Body of pancreas (tissue), 4 donors: ENCODE measurements at regions not wholly inside any gene's neighbourhood (a gene's known extent, or its start where the extent isn't known, plus 50 kb on each side); places are given as distances from the start of the nearest gene placed in this dataset.

ENCODE experiments used
- ATAC-seq: fragments of 150-250 bp; one replicate; pipeline ENCODE4 v1.9.1; 2016
- DNase-seq, 4 donors: peaks; one replicate each; pipeline ENCODE4 v3.0.0-alpha.2; 2019
- H3K27ac ChIP-seq, 4 donors: fragments of 200-600 bp; sonication (generic); 1 replicate in 3 of 4; 2 replicates in 1 of 4; pipeline versions ENCODE4 v1.5.1 to v1.6.1; 2016 to 2019; ENCODE audit warnings: mild to moderate bottlenecking in 1 of 4, mixed read lengths in 1 of 4, moderate library complexity in 1 of 4
- H3K27me3 ChIP-seq, 2 donors: fragments of 200-600 bp; sonication (generic); one replicate each; pipeline ENCODE4 v1.6.0; 2016; ENCODE audit warnings: mild to moderate bottlenecking in 1 of 2
- H3K36me3 ChIP-seq, 2 donors: fragments of 200-600 bp; sonication (generic); replicated peaks in 1 of 2; 2 replicates each; pipeline ENCODE4 v1.5.1; 2016; ENCODE audit warnings: low read depth in 2 of 2; ENCODE audit not compliant: insufficient read depth in 1 of 2
- H3K4me1 ChIP-seq: fragments of 200-600 bp; sonication (generic); one replicate; pipeline ENCODE4 v1.6.0; 2016
- H3K4me3 ChIP-seq, 2 donors: fragments of 200-600 bp; sonication (generic); 1 replicate in 1 of 2; 2 replicates in 1 of 2; pipeline ENCODE4 v1.5.1; 2016 to 2019
- H3K9me3 ChIP-seq, 3 donors: fragments of 200-600 bp; sonication (generic); 1 replicate in 2 of 3; 2 replicates in 1 of 3; pipeline ENCODE4 v1.5.1; 2016
- CTCF ChIP-seq, 7 experiments: fragments of 450-650 bp in 4 of 7; fragments of 200-600 bp in 3 of 7; sonication (generic) in 3 of 7; IDR thresholded peaks; one replicate each; pipeline ENCODE4 v1.5.1; 2016 to 2019; ENCODE audit warnings: antibody characterized with exemption in 7 of 7
- POLR2A ChIP-seq, 3 donors: fragments of 450-650 bp; IDR thresholded peaks; one replicate each; pipeline ENCODE4 v1.6.1; 2016; ENCODE audit warnings: antibody characterized with exemption in 3 of 3, mild to moderate bottlenecking in 2 of 3
- WGBS, 2 donors: methylation state at CpG; one replicate each; pipeline ENCODE4 v1.1.5; 2017; 5-methylcytosine and 5-hydroxymethylcytosine counted together
- intact Hi-C: fragments of 100-400 bp; cut with DNase I; formaldehyde crosslinking; loops from one replicate; pipeline ENCODE4 v1.15.1; 2023

- no peak for TF ChIP-seq CTCF (IDR thresholded peaks at IDR 0.05)
- no peak for TF ChIP-seq POLR2A (IDR thresholded peaks at IDR 0.05)
- 93 to 96% methylated on average over 1 of the region's 1 CpG for WGBS, 2 donors
Observed at GRCh38 chr4:16329797-16330134, 103.5 kb upstream of the TAPT1 start.

GRCh38 chr4:16329125-16329796, 103.0 kb upstream of the TAPT1 start:
- H3K4me1 ChIP-seq, result no peaks in the 10 kb centered on the region
- 70 to 85% methylated on average over 2 of the region's 2 CpGs for WGBS, 2 donors
- no peak overlapping the region for H3K27ac ChIP-seq
- H3K36me3 ChIP-seq, result no peaks in the 10 kb centered on the region
- intact Hi-C loops, result no loop called here
- H3K9me3 ChIP-seq, result no peaks in the 10 kb centered on the region
- no peaks in the 10 kb centered on the region for H3K27me3 ChIP-seq
- DNase-seq, result no peak
- no peak overlapping the region for H3K4me3 ChIP-seq
- no peak for ATAC-seq
- TF ChIP-seq CTCF (IDR thresholded peaks at IDR 0.05) (no peak), POLR2A (IDR thresholded peaks at IDR 0.05) (no peak)

More at GRCh38 chr4:16329797-16330134, 103.5 kb upstream of the TAPT1 start:
- no peaks in the 10 kb centered on the region for H3K36me3 ChIP-seq
- intact Hi-C loops, result no loop called here
- no peaks in the 10 kb centered on the region for H3K9me3 ChIP-seq
- ATAC-seq (no peak), DNase-seq (no peak)
- no peak overlapping the region for H3K27ac ChIP-seq
- no peaks in the 10 kb centered on the region for H3K4me1 ChIP-seq
- H3K4me3 ChIP-seq, result no peak overlapping the region
- no peaks in the 10 kb centered on the region for H3K27me3 ChIP-seq

GRCh38 chr4:16322183-16322582, 95.9 kb upstream of the TAPT1 start:
- Histone ChIP-seq H3K27ac (no peak overlapping the region), H3K4me1 (no peaks in the 10 kb centered on the region), H3K4me3 (no peak overlapping the region), H3K27me3 (no peaks in the 10 kb centered on the region), H3K9me3 (no peaks in the 10 kb centered on the region), H3K36me3 (no peaks in the 10 kb centered on the region)
- intact Hi-C loops, result no loop called here
- TF ChIP-seq CTCF (IDR thresholded peaks at IDR 0.05) (no peak), POLR2A (IDR thresholded peaks at IDR 0.05) (no peak)
- DNase-seq, result no peak
- ATAC-seq, result no peak
- 23 to 35% methylated on average over 1 of the region's 1 CpG for WGBS, 2 donors

GRCh38 chr4:16315456-16315855, 89.2 kb upstream of the TAPT1 start:
- no peak for ATAC-seq
- Histone ChIP-seq H3K9me3 (no peaks in the 10 kb centered on the region), H3K4me1 (no peaks in the 10 kb centered on the region), H3K27me3 (no peaks in the 10 kb centered on the region), H3K36me3 (no peaks in the 10 kb centered on the region), H3K27ac (no peak overlapping the region), H3K4me3 (no peak overlapping the region)
- intact Hi-C loops, result no loop called here
- no peak for TF ChIP-seq CTCF (IDR thresholded peaks at IDR 0.05)
- TF ChIP-seq POLR2A (IDR thresholded peaks at IDR 0.05), result no peak
- 90 to 93% methylated on average over 8 of the region's 8 CpGs for WGBS, 2 donors
- no peak for DNase-seq

- no peaks in the 10 kb centered on the region for H3K9me3 ChIP-seq
- intact Hi-C loops, result no loop called here
- DNase-seq, result no peak
- no peak for ATAC-seq
- no peak overlapping the region for H3K4me3 ChIP-seq
- H3K36me3 ChIP-seq, result no peaks in the 10 kb centered on the region
- no peaks in the 10 kb centered on the region for H3K4me1 ChIP-seq
- no peak for TF ChIP-seq POLR2A (IDR thresholded peaks at IDR 0.05)
- TF ChIP-seq CTCF (IDR thresholded peaks at IDR 0.05), result no peak
- H3K27me3 ChIP-seq, result no peaks in the 10 kb centered on the region
- 78 to 81% methylated on average over 3 of the region's 3 CpGs for WGBS, 2 donors
- H3K27ac ChIP-seq, result no peak overlapping the region
Observed at GRCh38 chr4:16310606-16311005, 84.3 kb upstream of the TAPT1 start.
